Esophagus (tissue), 2 donors: ENCODE measurements at regions not wholly inside any gene's neighbourhood (a gene's known extent, or its start where the extent isn't known, plus 50 kb on each side); places are given as distances from the start of the nearest gene placed in this dataset.

Source experiments
- H3K27ac ChIP-seq, 2 donors: one replicate each; pipeline ENCODE4 v1.5.1; 2013; ENCODE audit warnings: low read depth in 2 of 2, mild to moderate bottlenecking in 2 of 2, inconsistent platforms in 1 of 2, low read length in 1 of 2, moderate library complexity in 1 of 2
- H3K27me3 ChIP-seq, 2 donors: one replicate each; pipeline ENCODE4 v1.6.1; 2013; ENCODE audit warnings: low read length in 2 of 2, control low read depth in 1 of 2, mild to moderate bottlenecking in 1 of 2; ENCODE audit not compliant: insufficient read depth in 2 of 2, control insufficient read depth in 1 of 2
- H3K36me3 ChIP-seq, 2 donors: one replicate each; pipeline ENCODE4 v1.6.1; 2013; ENCODE audit warnings: low read length in 1 of 2; ENCODE audit not compliant: control insufficient read depth in 2 of 2, insufficient read depth in 2 of 2
- H3K4me1 ChIP-seq, 2 donors: one replicate each; pipeline ENCODE4 v1.6.1; 2013; ENCODE audit warnings: low read length in 1 of 2; ENCODE audit not compliant: control insufficient read depth in 2 of 2, insufficient read depth in 2 of 2
- H3K4me3 ChIP-seq, 2 donors: one replicate each; pipeline ENCODE4 v1.5.1; 2013; ENCODE audit warnings: low read length in 2 of 2, mild to moderate bottlenecking in 2 of 2, low read depth in 1 of 2, moderate library complexity in 1 of 2
- H3K9me3 ChIP-seq, 2 donors: one replicate each; pipeline ENCODE4 v1.6.1; 2013; ENCODE audit warnings: mild to moderate bottlenecking in 2 of 2, low read depth in 1 of 2, low read length in 1 of 2, moderate library complexity in 1 of 2; ENCODE audit not compliant: control insufficient read depth in 2 of 2, insufficient read depth in 1 of 2
- WGBS, 2 donors: extraction: QIAGEN DNeasy Blood & Tissue Kit; methylation state at CpG; one replicate each; pipeline ENCODE4 v1.1.7; 2013; 5-methylcytosine and 5-hydroxymethylcytosine counted together
- donor health status: healthy with polysubstance abuse.
- donor health status: Bipolar disorder and iron deficiency.

- no peaks in the 10 kb centered on the region for H3K4me1 ChIP-seq
- no peaks in the 10 kb centered on the region for H3K9me3 ChIP-seq
- no peak overlapping the region for H3K4me3 ChIP-seq
- 89 to 91% methylated on average over 1 of the region's 1 CpG for WGBS, 2 donors
- no peaks in the 10 kb centered on the region for H3K27me3 ChIP-seq
- no peak overlapping the region for H3K27ac ChIP-seq
- H3K36me3 ChIP-seq = no peaks in the 10 kb centered on the region
These were observed 92.1 kb upstream of the IFNE start for GRCh38 chr9:21574261-21574660.

DNA sequence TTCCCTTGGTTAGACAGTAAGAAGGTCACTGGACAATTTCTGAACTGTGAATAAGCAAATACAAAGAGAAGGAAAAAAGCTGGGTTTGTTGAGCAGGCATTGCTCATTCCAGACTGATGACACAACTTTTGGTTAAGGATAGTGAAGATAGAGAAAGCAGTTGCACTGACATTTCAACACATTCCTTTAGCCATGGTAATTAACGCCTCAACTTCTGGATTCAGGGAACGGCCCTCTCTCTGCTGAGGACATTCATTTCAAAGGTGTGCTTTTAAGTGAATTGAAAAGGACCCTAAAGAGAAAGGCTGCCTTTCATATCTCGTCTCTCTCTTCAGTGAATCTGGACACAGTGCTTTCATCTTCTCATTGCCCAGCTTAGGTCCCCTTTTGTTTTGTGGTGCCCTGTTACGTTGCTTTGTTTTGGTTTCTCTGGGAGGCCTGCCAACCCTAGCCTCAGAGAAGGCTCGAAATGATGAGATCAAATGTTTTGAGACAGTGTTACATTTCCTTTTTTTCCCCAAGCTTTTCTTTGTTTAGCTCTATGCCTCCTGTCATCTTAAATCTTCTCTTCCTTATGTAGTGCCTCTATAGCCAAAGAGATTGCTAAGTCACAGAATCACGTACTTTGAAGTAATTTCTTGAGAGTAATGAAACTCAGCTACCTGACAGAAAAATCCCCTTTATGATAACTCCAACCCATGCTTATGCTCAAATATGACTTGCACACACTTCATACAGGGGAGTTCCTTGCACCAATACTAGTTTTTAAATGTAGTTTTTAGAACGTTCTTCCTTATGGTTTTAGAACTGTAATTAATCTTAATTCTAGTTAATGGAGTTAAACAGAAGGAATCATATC, 94.4 kb upstream of the IFNE start:
- WGBS, 2 donors = 26 to 39% methylated on average over 6 to 7 of the region's 7 CpGs

DNA sequence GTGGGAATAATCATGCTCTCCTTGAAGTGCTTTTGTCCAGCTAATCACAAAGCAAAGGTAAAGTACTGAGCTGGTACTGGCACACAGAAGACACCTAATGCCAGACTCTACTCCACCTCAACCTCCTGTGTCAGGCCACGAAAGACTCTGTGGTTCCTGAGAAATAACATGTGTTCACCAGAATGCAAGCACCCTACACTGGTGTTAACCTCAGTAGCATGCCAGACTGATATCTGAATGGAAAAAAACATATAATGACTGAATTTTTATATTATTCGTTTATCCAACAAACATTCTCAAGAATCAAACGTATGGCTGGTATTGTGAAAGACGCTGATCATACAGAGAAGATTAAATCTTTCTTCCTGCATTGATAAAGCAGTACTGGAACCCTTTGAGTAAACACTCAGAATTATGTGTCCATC, 97.1 kb upstream of the IFNE start:
- WGBS, 2 donors = 50 to 66% methylated on average over 4 of the region's 4 CpGs
- Histone ChIP-seq H3K27ac (peak overlapping the region in 1 of 2 donors; percentile 22), H3K36me3 (no peaks in the 10 kb centered on the region), H3K4me1 (no peaks in the 10 kb centered on the region), H3K4me3 (no peak overlapping the region), H3K9me3 (no peaks in the 10 kb centered on the region), H3K27me3 (no peaks in the 10 kb centered on the region)

More for the DNA sequence above, 94.4 kb upstream of the IFNE start:
- peak overlapping the region in 1 of 2 donors; percentile 31 for H3K27ac ChIP-seq
- peak overlapping the region in 1 of 2 donors; percentile 31 for H3K4me3 ChIP-seq
- H3K9me3 ChIP-seq = no peaks in the 10 kb centered on the region
- H3K27me3 ChIP-seq = no peaks in the 10 kb centered on the region
- H3K36me3 ChIP-seq = no peaks in the 10 kb centered on the region
- no peaks in the 10 kb centered on the region for H3K4me1 ChIP-seq

DNA sequence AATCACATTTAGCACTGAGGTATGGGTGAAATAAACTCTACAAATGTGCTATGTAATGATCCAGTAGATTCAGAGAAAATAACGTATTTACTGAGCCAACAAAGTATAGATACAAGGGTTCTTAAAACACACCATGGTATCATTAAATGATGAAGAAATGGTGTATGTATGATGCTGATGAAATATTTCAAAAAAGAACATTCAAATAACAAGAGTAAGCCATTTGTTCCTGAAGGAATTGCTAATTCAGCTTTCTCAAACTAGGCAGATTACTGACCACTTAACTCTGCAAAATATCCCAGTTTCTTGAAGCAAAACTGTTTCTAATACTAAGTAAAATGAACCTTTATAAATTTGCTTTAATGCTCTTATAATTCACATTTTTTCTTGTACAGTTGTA, 97.6 kb upstream of the IFNE start:
- Histone ChIP-seq H3K4me1 (no peaks in the 10 kb centered on the region), H3K27me3 (no peaks in the 10 kb centered on the region), H3K9me3 (no peaks in the 10 kb centered on the region), H3K36me3 (no peaks in the 10 kb centered on the region), H3K4me3 (no peak overlapping the region), H3K27ac (no peak overlapping the region)
- WGBS, 2 donors = 70 to 72% methylated on average over 1 of the region's 1 CpG

GRCh38 chr9:21580636-21581378, 98.7 kb upstream of the IFNE start:
- Histone ChIP-seq H3K36me3 (no peaks in the 10 kb centered on the region), H3K4me1 (no peaks in the 10 kb centered on the region), H3K27ac (no peak overlapping the region), H3K9me3 (no peaks in the 10 kb centered on the region), H3K4me3 (no peak overlapping the region), H3K27me3 (no peaks in the 10 kb centered on the region)
- WGBS, 2 donors = 52 to 56% methylated on average over 12 of the region's 12 CpGs

GRCh38 chr9:21583628-21584377, 101.7 kb upstream of the IFNE start:
- H3K27me3 ChIP-seq = no peaks in the 10 kb centered on the region
- WGBS, 2 donors = 42 to 45% methylated on average over 3 of the region's 3 CpGs

GRCh38 chr9:21584890-21585289, 102.8 kb upstream of the IFNE start:
- H3K4me3 ChIP-seq = no peak overlapping the region
- 74 to 79% methylated on average over 2 of the region's 2 CpGs for WGBS, 2 donors
- H3K27ac ChIP-seq = no peak overlapping the region
- no peaks in the 10 kb centered on the region for H3K36me3 ChIP-seq
- H3K9me3 ChIP-seq = no peaks in the 10 kb centered on the region
- H3K4me1 ChIP-seq = no peaks in the 10 kb centered on the region
- no peaks in the 10 kb centered on the region for H3K27me3 ChIP-seq

More at GRCh38 chr9:21583628-21584377, 101.7 kb upstream of the IFNE start:
- no peaks in the 10 kb centered on the region for H3K9me3 ChIP-seq
- H3K4me3 ChIP-seq = no peak overlapping the region
- H3K36me3 ChIP-seq = no peaks in the 10 kb centered on the region
- no peak overlapping the region for H3K27ac ChIP-seq
- no peaks in the 10 kb centered on the region for H3K4me1 ChIP-seq

DNA sequence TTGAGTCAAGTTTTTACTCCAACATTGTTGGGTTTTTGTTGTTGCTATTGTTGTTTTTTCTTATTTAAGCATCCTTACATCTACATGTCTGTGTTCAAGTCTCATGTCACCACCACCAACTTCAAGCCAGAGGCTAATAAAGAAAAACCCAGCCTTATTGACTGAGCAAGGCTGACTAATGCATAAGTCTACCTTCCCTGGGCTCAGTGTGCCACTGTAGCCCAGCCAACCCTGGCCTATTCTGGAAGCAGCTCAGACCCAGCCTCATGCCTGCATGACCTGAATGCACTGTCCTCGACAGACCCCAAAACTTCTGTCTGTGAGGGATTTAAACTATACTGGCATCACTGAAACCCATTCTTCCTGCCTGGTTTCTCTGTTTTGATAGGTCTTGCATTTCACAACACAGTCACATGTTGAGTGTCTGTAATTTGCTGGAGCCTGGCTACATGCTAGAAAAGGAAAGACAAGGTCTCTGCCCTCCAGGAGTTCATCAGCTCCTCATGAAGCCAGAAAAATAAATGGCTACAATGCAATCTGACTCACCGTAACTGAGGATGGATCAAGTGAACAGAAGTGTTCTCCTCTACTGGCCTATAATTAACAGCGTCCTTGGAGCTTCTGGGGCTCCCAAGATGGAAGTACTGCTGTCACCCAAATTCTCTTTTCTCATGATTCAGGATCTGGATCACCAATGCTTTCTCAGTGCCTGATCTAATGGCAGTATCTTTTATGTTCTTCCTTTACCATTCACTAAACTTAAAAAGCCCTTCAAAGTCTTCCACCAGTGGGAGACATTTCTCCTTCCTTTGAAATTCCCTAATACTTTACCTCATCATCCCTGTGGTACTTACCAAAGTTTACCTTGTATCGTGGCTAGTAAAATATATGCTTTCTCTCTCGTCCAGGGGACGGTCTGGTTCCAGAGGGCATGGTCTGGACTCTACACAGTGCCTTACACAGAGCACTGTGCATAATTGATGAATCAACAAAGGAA, 103.9 kb upstream of the IFNE start:
- no peak overlapping the region for H3K27ac ChIP-seq
- no peaks in the 10 kb centered on the region for H3K27me3 ChIP-seq
- no peak overlapping the region for H3K4me3 ChIP-seq
- no peaks in the 10 kb centered on the region for H3K36me3 ChIP-seq
- 85 to 88% methylated on average over 6 of the region's 6 CpGs for WGBS, 2 donors
- H3K9me3 ChIP-seq = no peaks in the 10 kb centered on the region
- no peaks in the 10 kb centered on the region for H3K4me1 ChIP-seq
